Duodenal mucosa (tissue), 2 donors: ENCODE measurements at regions not wholly inside any gene's neighbourhood (a gene's known extent, or its start where the extent isn't known, plus 50 kb on each side); places are given as distances from the start of the nearest gene placed in this dataset.

Experiments used
- H3K27ac ChIP-seq: one replicate; pipeline ENCODE4 v1.7.0; 2013; ENCODE audit warnings: low read depth, low read length
- H3K27me3 ChIP-seq, 2 donors: one replicate each; pipeline ENCODE4 v1.7.0; 2013; ENCODE audit warnings: low read length in 2 of 2, control low read depth in 1 of 2; ENCODE audit not compliant: insufficient read depth in 2 of 2, control insufficient read depth in 1 of 2
- H3K36me3 ChIP-seq, 2 donors: one replicate each; pipeline ENCODE4 v1.7.0; 2013; ENCODE audit warnings: low read length in 2 of 2, control low read depth in 1 of 2; ENCODE audit not compliant: insufficient read depth in 2 of 2, control insufficient read depth in 1 of 2
- H3K4me1 ChIP-seq, 2 donors: one replicate each; pipeline ENCODE4 v1.7.0; 2013; ENCODE audit warnings: low read length in 2 of 2, control low read depth in 1 of 2; ENCODE audit not compliant: insufficient read depth in 2 of 2, control insufficient read depth in 1 of 2
- H3K4me3 ChIP-seq, 2 donors: one replicate each; pipeline ENCODE4 v1.7.0; 2013; ENCODE audit warnings: low read length in 2 of 2, low read depth in 1 of 2
- H3K9ac ChIP-seq, 2 donors: one replicate each; pipeline ENCODE4 v1.7.0; 2013; ENCODE audit warnings: low read length in 2 of 2, low read depth in 1 of 2
- H3K9me3 ChIP-seq, 2 donors: one replicate each; pipeline ENCODE4 v1.7.0; 2013; ENCODE audit warnings: low read length in 2 of 2, control low read depth in 1 of 2; ENCODE audit not compliant: control insufficient read depth in 1 of 2

DNA sequence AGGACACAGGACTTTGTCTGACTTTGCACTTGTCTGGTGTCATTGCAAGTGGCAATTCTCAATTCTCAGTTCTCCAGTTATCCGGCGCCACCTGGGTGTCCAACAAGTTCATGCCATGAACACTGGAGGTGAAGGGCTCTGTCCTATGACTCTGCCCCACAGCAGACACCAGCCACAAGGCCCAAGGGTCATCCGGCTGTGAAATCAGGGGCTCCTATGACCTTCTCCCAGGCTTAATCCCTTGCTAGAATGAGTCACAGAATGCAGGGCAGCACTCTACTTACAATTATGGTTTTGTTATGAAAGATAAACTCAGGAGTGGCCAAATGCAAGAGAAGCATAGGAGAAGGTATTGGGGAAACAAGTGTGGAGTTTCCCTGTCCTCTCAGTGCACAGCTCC is 392.0 kb downstream of the GADD45G start:
- no peaks in the 10 kb centered on the region for H3K27me3 ChIP-seq
- H3K36me3 ChIP-seq: no peaks in the 10 kb centered on the region
- H3K9ac ChIP-seq: no peak overlapping the region
- peaks cover 54 to 72% of the 10 kb centered on the region in 2 donors for H3K4me1 ChIP-seq
- no peak overlapping the region for H3K27ac ChIP-seq
- H3K4me3 ChIP-seq: no peak overlapping the region
- H3K9me3 ChIP-seq: no peaks in the 10 kb centered on the region

DNA sequence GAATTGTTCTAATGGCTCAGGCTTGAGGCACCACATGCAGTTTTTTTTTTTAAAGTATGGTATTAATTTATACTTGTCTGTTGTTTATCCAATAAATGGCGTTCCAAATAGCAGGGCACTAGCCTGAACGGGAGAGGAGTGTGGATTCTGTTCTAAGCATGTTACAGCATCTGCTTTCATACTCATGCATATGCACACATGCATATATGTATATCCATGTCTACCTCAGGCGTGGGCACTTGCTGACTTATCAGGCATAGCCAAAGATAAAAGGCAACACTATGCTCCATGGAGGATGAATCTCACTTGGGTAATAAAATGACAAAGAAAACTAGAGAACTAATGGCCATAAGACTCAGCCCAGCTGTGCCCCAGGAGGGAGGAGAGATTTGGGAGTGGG is 393.8 kb downstream of the GADD45G start:
- H3K9ac ChIP-seq: no peak overlapping the region
- H3K27ac ChIP-seq: no peak overlapping the region
- H3K4me1 ChIP-seq: peaks cover 56 to 63% of the 10 kb centered on the region in 2 donors

DNA sequence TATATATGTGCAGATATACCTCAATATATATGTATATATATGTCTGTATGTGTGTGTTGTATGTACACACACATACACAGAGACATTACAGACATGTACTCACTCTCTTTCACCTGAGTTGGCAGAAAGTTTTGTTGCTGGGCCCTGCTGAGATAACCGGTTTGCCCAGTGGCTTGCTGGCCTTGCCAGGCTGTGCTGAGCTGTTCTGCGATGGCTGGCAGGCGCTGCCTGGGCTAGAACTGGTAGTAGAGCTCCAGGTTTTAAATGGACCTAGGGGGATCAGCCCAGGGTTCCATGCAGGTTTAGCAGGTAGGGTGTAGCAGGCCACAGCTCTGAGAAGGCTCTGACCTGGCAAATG is 394.3 kb downstream of the GADD45G start:
- H3K27ac ChIP-seq: peak overlapping the region; percentile 86
- peak overlapping the region; percentile 61 to 65 for H3K4me3 ChIP-seq
- H3K9me3 ChIP-seq: no peaks in the 10 kb centered on the region
- peaks cover 51 to 57% of the 10 kb centered on the region in 2 donors for H3K4me1 ChIP-seq
- no peaks in the 10 kb centered on the region for H3K36me3 ChIP-seq
- peak overlapping the region; percentile 28 to 42 for H3K9ac ChIP-seq
- no peaks in the 10 kb centered on the region for H3K27me3 ChIP-seq

More for the DNA sequence above, 393.8 kb downstream of the GADD45G start:
- no peaks in the 10 kb centered on the region for H3K36me3 ChIP-seq
- H3K4me3 ChIP-seq: no peak overlapping the region
- no peaks in the 10 kb centered on the region for H3K9me3 ChIP-seq
- H3K27me3 ChIP-seq: no peaks in the 10 kb centered on the region

DNA sequence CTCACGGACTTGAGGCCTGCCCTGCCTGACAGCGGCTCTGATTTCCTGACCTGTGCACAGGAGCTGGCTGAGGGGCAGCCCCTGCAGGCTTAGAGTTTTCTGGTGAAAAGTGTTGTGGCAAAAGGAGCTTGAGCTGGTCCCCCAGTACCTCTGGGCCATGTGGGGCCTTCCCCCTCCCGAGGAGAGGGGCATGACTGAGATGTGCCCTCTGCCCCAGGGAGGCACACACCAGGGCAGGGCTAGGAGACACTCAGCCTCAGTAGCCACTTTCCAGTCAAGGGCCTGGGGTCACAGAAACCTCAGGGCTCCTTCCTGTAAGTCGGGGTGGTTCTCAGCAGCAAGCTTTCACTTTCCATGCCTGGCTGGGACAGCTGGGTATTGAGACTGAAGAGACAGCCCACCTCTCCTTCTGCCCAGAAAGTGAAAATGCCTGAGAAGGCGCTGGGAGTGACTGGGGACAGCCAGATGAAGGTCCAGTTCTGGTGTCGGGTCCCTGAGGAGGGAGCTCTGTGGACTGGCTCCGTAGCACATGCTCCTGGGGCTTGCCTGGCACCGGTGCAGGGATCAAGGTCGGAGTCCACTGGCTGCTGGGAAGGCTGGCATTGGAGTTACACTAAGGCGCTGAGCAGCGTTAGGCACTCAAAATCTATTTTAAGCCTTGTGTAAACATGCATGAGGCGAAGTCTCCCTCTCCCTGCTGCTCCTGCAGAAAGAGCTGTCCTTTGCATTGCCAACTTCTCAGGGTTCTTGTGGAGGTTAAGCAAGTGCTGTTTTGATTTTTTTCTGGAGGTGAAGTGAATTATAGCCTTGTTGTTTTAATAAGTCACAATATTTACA is 394.9 kb downstream of the GADD45G start:
- H3K36me3 ChIP-seq: no peaks in the 10 kb centered on the region
- peaks cover 45 to 51% of the 10 kb centered on the region in 2 donors for H3K4me1 ChIP-seq
- peak overlapping the region; percentile 61 to 65 for H3K4me3 ChIP-seq
- H3K9me3 ChIP-seq: no peaks in the 10 kb centered on the region
- H3K27ac ChIP-seq: peak overlapping the region; percentile 86
- peak overlapping the region; percentile 28 to 42 for H3K9ac ChIP-seq
- H3K27me3 ChIP-seq: no peaks in the 10 kb centered on the region

DNA sequence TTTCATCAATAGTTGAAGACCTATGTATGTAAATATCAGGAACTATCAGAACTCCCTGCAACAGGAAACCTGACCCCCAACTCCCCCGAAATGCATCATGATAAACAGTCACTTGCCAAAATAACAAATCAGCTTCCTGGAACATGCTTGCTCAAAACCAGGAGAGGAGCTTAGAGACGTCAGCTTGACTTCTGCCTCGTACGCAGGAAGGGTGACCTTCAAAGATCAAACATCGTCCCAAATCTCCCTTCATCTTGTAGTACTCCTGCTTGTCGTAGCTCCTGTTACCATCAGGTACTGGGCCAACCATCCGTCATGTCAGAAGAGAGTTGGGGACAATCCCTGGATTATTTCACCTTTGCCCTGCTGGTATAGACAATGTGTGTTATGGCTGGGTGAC is 396.1 kb downstream of the GADD45G start:
- Histone ChIP-seq H3K4me1 (peaks cover 40 to 48% of the 10 kb centered on the region in 2 donors), H3K9ac (no peak overlapping the region), H3K27ac (peak overlapping the region; percentile 86), H3K9me3 (no peaks in the 10 kb centered on the region), H3K36me3 (no peaks in the 10 kb centered on the region), H3K27me3 (no peaks in the 10 kb centered on the region), H3K4me3 (peak overlapping the region in 1 of 2 donors; percentile 50)

DNA sequence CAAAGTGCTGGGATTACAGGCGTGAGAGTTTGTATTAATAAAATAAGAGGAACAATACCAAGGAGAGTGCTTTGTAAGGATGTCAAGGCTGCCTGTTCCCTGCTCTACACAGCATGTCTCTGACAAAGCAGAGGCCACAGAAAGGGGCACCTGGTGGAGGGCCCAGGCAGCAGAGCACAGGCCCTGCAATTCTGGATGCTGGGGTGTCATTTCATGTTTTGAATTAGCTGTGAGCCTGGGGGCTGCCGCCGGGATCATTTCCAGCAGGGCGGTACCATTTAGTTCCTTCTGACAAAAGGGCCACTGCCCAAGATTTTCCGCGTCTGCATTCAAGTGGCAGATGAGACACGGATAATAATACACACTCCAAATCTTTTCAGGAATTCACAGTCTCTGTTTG is 396.9 kb downstream of the GADD45G start:
- no peak overlapping the region for H3K4me3 ChIP-seq
- H3K4me1 ChIP-seq: peaks cover 40 to 47% of the 10 kb centered on the region in 2 donors
- no peaks in the 10 kb centered on the region for H3K36me3 ChIP-seq
- H3K9me3 ChIP-seq: no peaks in the 10 kb centered on the region
- no peak overlapping the region for H3K9ac ChIP-seq
- H3K27ac ChIP-seq: no peak overlapping the region
- H3K27me3 ChIP-seq: no peaks in the 10 kb centered on the region

DNA sequence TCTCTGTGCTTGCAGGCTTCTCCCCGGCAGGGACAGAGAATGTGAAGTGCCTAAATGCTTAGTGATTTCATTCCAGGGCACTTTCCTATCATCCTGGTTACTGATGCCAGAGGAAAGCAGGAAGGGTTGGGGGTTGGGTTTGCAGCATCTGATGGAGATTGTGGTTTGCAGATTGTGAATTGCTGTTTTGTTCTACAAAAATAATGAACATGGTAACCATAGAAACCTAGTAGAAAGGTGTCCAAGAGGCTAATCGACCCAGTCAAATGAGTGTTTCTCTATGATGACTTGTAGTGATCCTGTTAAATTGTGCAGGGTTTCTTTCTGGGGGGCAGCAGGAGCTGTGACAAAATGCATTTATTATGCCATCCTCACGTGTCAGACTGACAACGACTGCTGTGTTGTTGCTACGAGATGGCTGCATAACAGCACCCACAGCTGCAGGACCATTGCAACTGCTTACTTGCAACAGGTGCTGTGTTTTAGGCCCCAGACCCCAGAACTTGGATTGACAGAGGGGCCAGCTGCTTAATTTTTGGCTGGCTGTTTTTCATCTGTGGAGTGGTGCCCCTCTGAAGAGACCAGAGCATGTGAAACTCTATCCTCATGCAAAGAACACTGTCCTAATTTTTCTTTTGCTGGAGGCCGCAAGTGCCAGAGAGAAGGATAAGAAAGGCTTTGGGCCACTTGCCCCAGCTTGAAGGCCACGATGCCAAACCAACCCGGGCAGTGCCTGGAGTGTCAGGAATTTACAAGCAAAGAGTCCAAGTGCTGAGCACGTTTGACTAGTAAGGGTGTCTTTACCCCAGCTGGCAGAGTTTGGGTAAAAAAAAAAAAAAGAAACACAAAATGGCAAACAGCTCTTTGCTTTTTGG is 397.8 kb downstream of the GADD45G start:
- no peak overlapping the region for H3K27ac ChIP-seq
- H3K4me3 ChIP-seq: no peak overlapping the region
- H3K4me1 ChIP-seq: peaks cover 40 to 44% of the 10 kb centered on the region in 2 donors
- H3K27me3 ChIP-seq: no peaks in the 10 kb centered on the region
- no peak overlapping the region for H3K9ac ChIP-seq
- no peaks in the 10 kb centered on the region for H3K36me3 ChIP-seq
- no peaks in the 10 kb centered on the region for H3K9me3 ChIP-seq

DNA sequence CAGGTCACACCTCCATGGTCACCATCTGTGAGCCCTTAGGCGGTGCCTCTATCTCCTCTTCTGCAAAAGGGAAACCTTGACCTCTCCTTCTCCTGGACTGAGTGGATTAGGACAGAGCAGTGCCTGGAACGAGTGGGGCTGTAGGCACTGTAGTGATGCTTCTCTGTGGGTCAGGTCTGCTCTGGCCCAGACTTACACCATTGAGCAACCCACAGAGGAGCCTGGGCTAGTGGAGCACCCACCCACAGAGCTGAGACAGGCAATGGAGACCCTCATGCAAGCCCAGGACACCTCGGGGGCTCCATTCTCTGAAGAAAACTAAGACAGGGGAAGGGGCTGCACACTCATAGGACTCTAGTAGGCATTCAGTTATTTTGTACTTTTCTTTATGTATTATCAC is 400.6 kb downstream of the GADD45G start:
- Histone ChIP-seq H3K27ac (no peak overlapping the region), H3K9ac (no peak overlapping the region), H3K4me1 (peaks cover 18 to 27% of the 10 kb centered on the region in 2 donors), H3K4me3 (no peak overlapping the region), H3K27me3 (no peaks in the 10 kb centered on the region), H3K9me3 (no peaks in the 10 kb centered on the region), H3K36me3 (no peaks in the 10 kb centered on the region)

DNA sequence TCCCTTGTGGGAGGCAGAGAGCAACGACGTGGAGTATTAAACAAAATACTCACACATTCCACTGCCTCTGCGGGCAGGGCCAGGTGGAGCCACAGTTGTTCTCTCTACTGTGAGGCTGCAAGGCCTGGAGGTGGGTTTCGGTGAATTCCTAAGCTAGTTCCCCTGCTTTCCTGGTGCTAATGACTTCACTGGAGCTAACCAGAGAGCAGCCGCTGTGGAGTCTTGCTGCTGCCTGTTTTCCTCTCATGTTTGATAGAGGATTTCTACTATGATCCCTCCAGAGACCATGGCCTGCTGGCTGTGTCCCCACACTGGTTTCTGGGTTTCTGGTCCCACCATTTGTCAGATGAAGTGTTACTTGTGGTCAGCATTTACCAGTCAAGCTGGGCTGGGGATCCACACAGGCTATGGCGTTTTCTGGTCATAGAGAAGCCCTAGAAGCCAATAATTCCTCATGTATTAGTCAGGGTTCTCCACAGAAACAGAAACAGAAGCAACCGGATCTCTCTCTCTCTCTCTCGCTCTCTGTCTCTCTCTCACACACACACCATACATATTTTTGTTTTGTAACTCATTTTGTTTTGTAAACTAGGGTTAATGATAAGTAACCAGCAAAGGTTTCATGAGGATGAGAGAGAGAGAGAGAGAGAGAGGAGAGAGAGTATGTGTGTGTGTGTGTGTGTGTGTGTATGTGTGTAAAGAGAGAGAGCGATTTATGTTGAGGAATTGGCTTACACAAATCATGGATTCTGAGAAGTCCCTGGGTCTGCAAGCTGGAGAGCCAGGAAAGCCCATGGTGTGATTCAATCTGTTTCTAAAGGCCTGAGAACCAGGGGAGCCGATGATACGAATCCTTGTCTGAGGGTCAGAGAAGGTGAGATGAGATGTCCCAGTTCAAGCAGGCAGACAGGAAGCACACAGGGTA is 403.0 kb downstream of the GADD45G start:
- Histone ChIP-seq H3K9me3 (no peaks in the 10 kb centered on the region), H3K27ac (peak overlapping the region; percentile 50), H3K36me3 (no peaks in the 10 kb centered on the region), H3K27me3 (no peaks in the 10 kb centered on the region), H3K4me1 (peaks cover 7 to 10% of the 10 kb centered on the region in 2 donors), H3K4me3 (no peak overlapping the region), H3K9ac (no peak overlapping the region)
